Kidney (tissue), 13 donors: ENCODE measurements at regions not wholly inside any gene's neighbourhood (a gene's known extent, or its start where the extent isn't known, plus 50 kb on each side); places are given as distances from the start of the nearest gene placed in this dataset.

Source experiments
- DNase-seq, 5 donors: peaks; one replicate each; pipeline ENCODE4 v3.0.0-alpha.2; 2013 to 2020
- FAIRE-seq: peaks from 2 replicates; lab custom pipeline; 2012; peaks lifted over from hg19 to GRCh38; lab: Jason Lieb, UNC
- H3K27ac ChIP-seq, 2 donors: one replicate each; pipeline ENCODE4 v1.7.0; 2013; ENCODE audit warnings: low read depth in 2 of 2, low read length in 2 of 2, inconsistent platforms in 1 of 2
- H3K27me3 ChIP-seq: one replicate; pipeline ENCODE4 v1.7.1; 2013; ENCODE audit warnings: low read length, inconsistent platforms; ENCODE audit not compliant: control insufficient read depth, insufficient read depth
- H3K36me3 ChIP-seq, 3 donors: one replicate each; pipeline versions ENCODE4 v1.7.0 to v1.7.1; 2013; ENCODE audit warnings: low read length in 3 of 3, control low read depth in 1 of 3, inconsistent platforms in 1 of 3; ENCODE audit not compliant: insufficient read depth in 3 of 3, control insufficient read depth in 2 of 3
- H3K4me1 ChIP-seq, 3 donors: one replicate each; pipeline versions ENCODE4 v1.7.0 to v1.7.1; 2013; ENCODE audit warnings: low read length in 3 of 3, inconsistent platforms in 1 of 3, low read depth in 1 of 3; ENCODE audit not compliant: control insufficient read depth in 2 of 3, insufficient read depth in 2 of 3
- H3K4me3 ChIP-seq, 3 donors: one replicate each; pipeline versions ENCODE4 v1.7.0 to v1.8.1; 2013; ENCODE audit warnings: low read length in 3 of 3, control low read depth in 1 of 3, inconsistent platforms in 1 of 3
- H3K9ac ChIP-seq, 3 donors: one replicate each; pipeline versions ENCODE4 v1.7.0 to v1.7.1; 2013; ENCODE audit warnings: low read length in 3 of 3, control low read depth in 1 of 3, inconsistent platforms in 1 of 3
- H3K9me3 ChIP-seq, 3 donors: one replicate each; pipeline versions ENCODE4 v1.7.0 to v1.7.1; 2013; ENCODE audit warnings: low read length in 3 of 3, control low read depth in 1 of 3, inconsistent platforms in 1 of 3; ENCODE audit not compliant: control insufficient read depth in 2 of 3, insufficient read depth in 1 of 3
- CTCF ChIP-seq: IDR thresholded peaks from 3 replicates; pipeline ENCODE4 v1.5.1; 2012; ENCODE audit warnings: mild to moderate bottlenecking, moderate library complexity, borderline replicate concordance; ENCODE audit not compliant: insufficient read depth; ENCODE audit errors: extremely low read depth
- intact Hi-C: fragments of 100-400 bp; cut with DNase I; formaldehyde crosslinking; loops from one replicate; pipeline ENCODE4 v1.11.1; 2022
- donor health status: control.
- donor health status: control.
- donor health status: control.
- donor health status: control.
- donor health status: control.
- donor health status: DM: yes; HTN: yes; CAD: no.
- donor health status: Normal renal cell carcinoma (clear cell type).

- no peaks in the 10 kb centered on the region for H3K4me1 ChIP-seq
- no peaks in the 10 kb centered on the region for H3K9me3 ChIP-seq
- TF ChIP-seq CTCF: no peak
- DNase-seq (no peak), FAIRE-seq (no peak)
- no peak overlapping the region for H3K9ac ChIP-seq
- H3K4me3 ChIP-seq: no peak overlapping the region
- no peak overlapping the region for H3K27ac ChIP-seq
- H3K36me3 ChIP-seq: no peaks in the 10 kb centered on the region
- intact Hi-C loops: no loop called here
- no peaks in the 10 kb centered on the region for H3K27me3 ChIP-seq
Measured at GRCh38 chr4:160956875-160957274, 1206.9 kb downstream of the FSTL5 start.

GRCh38 chr4:160969925-160970324 lies 1193.9 kb downstream of the FSTL5 start:
- intact Hi-C loops: no loop called here
- FAIRE-seq: no peak
- Histone ChIP-seq H3K4me1 (no peaks in the 10 kb centered on the region), H3K27me3 (no peaks in the 10 kb centered on the region), H3K9ac (no peak overlapping the region), H3K27ac (no peak overlapping the region), H3K4me3 (no peak overlapping the region), H3K36me3 (no peaks in the 10 kb centered on the region), H3K9me3 (no peaks in the 10 kb centered on the region)
- no peak for DNase-seq
- no peak for TF ChIP-seq CTCF

- Histone ChIP-seq H3K9me3 (no peaks in the 10 kb centered on the region), H3K4me1 (no peaks in the 10 kb centered on the region), H3K27ac (no peak overlapping the region), H3K9ac (no peak overlapping the region), H3K4me3 (no peak overlapping the region), H3K27me3 (no peaks in the 10 kb centered on the region), H3K36me3 (no peaks in the 10 kb centered on the region)
- TF ChIP-seq CTCF: no peak
- DNase-seq: no peak
- intact Hi-C loops: no loop called here
- FAIRE-seq: no peak
Measured at GRCh38 chr4:160980091-160980490, 1183.7 kb downstream of the FSTL5 start.

GRCh38 chr4:160981083-160981482 lies 1182.7 kb downstream of the FSTL5 start:
- Histone ChIP-seq H3K27me3 (no peaks in the 10 kb centered on the region), H3K9me3 (no peaks in the 10 kb centered on the region), H3K4me1 (no peaks in the 10 kb centered on the region), H3K36me3 (no peaks in the 10 kb centered on the region), H3K27ac (no peak overlapping the region), H3K9ac (no peak overlapping the region), H3K4me3 (no peak overlapping the region)
- TF ChIP-seq CTCF: no peak
- intact Hi-C loops: no loop called here
- FAIRE-seq (no peak), DNase-seq (no peak)
